ENCODE measurements at regions not wholly inside any gene's neighbourhood (a gene's known extent, or its start where the extent isn't known, plus 50 kb on each side); places are given as distances from the start of the nearest gene placed in this dataset.

DNA sequence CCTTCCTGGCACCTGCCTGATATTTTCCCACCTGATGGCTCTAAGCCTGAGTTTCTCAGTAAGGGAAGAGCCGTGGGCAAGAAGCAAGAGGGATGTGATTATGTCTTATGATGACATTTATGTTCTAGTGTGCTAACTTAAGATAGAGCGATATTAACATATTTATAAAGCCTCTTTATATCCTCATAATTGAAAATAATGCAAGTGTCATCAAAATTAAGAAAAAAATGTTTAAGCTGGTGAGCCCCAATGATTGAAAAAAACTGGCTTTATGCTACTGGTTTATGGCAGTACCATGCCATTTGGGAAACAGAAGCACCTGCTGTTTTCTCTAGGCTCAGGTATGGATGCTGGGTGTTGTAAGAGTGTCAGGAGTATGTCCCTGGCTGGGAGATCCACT lies 431.5 kb upstream of the TPM1 start:
- H3K4me3 ChIP-seq (ENCODE audit: control extremely low read depth in 1 of 5, extremely low read depth in 1 of 5, insufficient read depth in 1 of 5, low read depth in 2 of 5, low read length in 4 of 5), result no peak overlapping the region
- H3K79me2 ChIP-seq (ENCODE audit: control insufficient read depth, insufficient read depth, low read length), result no peaks in the 10 kb centered on the region
- no peak overlapping the region for H2AFZ ChIP-seq (ENCODE audit: insufficient read depth, low read depth, low read length, poor library complexity, severe bottlenecking)
- H3K9me3 Mint-ChIP-seq (ENCODE audit: insufficient read depth), result no peaks in the 10 kb centered on the region
- H3K4me3 Mint-ChIP-seq, result no peak overlapping the region
- peaks cover 28% of the 10 kb centered on the region for H3K27me3 Mint-ChIP-seq
- ChIA-PET POLR2A (no interaction called here), CTCF (no interaction called here)
- no CpG with 5 or more reads among the region's 2 CpGs for WGBS (ENCODE audit: insufficient coverage)
- H4K20me1 ChIP-seq (ENCODE audit: control insufficient read depth, insufficient read depth, low read length, poor library complexity, severe bottlenecking), result no peaks in the 10 kb centered on the region
- H3K27me3 ChIP-seq (replicated peaks in 1 of 4; ENCODE audit: control extremely low read depth in 1 of 4, control insufficient read depth in 3 of 4, insufficient read depth in 4 of 4, low read length in 3 of 4), result peaks cover 0 to 5% (median 0%) of the 10 kb centered on the region in 4 experiments
- H3K9me3 ChIP-seq (ENCODE audit: control extremely low read depth in 1 of 3, control insufficient read depth in 2 of 3, insufficient read depth in 1 of 3, low read length in 2 of 3), result no peaks in the 10 kb centered on the region
- no peaks in the 10 kb centered on the region for H3K36me3 ChIP-seq (replicated peaks in 1 of 2; ENCODE audit: control extremely low read depth in 1 of 2, control insufficient read depth in 1 of 2, extremely low read depth in 1 of 2, insufficient read depth in 2 of 2, low read length in 1 of 2)
- ATAC-seq (ENCODE audit: low read depth) (no peak), DNase-seq (no peak)
- H3K4me1 ChIP-seq (ENCODE audit: control insufficient read depth in 2 of 2, insufficient read depth in 2 of 2, low read length in 2 of 2), result no peaks in the 10 kb centered on the region
- H3K4me2 ChIP-seq (replicated peaks; ENCODE audit: low read depth, low read length, poor library complexity, severe bottlenecking), result no peak overlapping the region
- no peak overlapping the region for H3K27ac Mint-ChIP-seq
- TF ChIP-seq, protein P1, sequence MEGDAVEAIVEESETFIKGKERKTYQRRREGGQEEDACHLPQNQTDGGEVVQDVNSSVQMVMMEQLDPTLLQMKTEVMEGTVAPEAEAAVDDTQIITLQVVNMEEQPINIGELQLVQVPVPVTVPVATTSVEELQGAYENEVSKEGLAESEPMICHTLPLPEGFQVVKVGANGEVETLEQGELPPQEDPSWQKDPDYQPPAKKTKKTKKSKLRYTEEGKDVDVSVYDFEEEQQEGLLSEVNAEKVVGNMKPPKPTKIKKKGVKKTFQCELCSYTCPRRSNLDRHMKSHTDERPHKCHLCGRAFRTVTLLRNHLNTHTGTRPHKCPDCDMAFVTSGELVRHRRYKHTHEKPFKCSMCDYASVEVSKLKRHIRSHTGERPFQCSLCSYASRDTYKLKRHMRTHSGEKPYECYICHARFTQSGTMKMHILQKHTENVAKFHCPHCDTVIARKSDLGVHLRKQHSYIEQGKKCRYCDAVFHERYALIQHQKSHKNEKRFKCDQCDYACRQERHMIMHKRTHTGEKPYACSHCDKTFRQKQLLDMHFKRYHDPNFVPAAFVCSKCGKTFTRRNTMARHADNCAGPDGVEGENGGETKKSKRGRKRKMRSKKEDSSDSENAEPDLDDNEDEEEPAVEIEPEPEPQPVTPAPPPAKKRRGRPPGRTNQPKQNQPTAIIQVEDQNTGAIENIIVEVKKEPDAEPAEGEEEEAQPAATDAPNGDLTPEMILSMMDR (IDR thresholded peaks at IDR 0.05), result no peak
- TF ChIP-seq EZH2 (IDR thresholded peaks at IDR 0.05; ENCODE audit: borderline replicate concordance, insufficient read depth, low read depth, low read length, poor library complexity, severe bottlenecking), result no peak
- no peak overlapping the region for H3K9ac ChIP-seq (ENCODE audit: low read length)
- intact Hi-C loops (cut with micrococcal nuclease), result no loop called here
- H3K27ac ChIP-seq (ENCODE audit: low read length in 2 of 2), result no peak overlapping the region
- H3K4me1 Mint-ChIP-seq, result no peaks in the 10 kb centered on the region

DNA sequence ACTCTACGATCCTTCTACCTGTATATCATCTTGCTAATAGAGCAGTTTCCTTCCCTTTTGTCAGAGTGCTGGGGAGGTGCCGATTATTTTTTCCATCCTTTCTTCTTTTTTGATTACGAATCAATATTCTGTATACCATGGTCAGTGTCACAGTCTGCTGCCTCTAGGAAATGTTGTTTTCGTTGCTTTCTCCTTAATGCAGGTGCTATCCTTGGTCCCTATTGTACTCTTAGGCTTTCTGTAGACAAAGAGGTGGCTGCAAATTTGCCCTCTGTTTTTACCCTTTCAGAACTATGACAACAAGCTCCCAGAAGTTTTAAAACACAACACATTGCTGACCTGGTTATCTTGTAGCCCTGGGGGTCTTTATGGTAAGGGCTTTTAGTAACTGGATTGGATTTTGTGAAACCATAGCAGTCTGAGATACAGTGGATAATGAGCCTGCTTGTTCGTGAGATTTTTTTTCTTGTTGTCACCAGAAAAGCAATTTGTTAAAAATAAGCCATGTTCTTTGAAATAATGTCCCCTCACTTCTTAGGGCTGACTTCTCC lies 430.3 kb upstream of the TPM1 start:
- H3K79me2 ChIP-seq (ENCODE audit: control insufficient read depth, insufficient read depth, low read length), result no peaks in the 10 kb centered on the region
- no peaks in the 10 kb centered on the region for H4K20me1 ChIP-seq (ENCODE audit: control insufficient read depth, insufficient read depth, low read length, poor library complexity, severe bottlenecking)
- WGBS (ENCODE audit: insufficient coverage), result 100% methylated on average over 1 of the region's 5 CpGs
- intact Hi-C loops (cut with micrococcal nuclease), result no loop called here
- no peak overlapping the region for H2AFZ ChIP-seq (ENCODE audit: insufficient read depth, low read depth, low read length, poor library complexity, severe bottlenecking)
- no peak overlapping the region for H3K27ac ChIP-seq (ENCODE audit: low read length in 2 of 2)
- no peak overlapping the region for H3K4me3 Mint-ChIP-seq
- ChIA-PET CTCF (no interaction called here), POLR2A (no interaction called here)
- H3K4me1 Mint-ChIP-seq, result no peaks in the 10 kb centered on the region
- TF ChIP-seq EZH2 (IDR thresholded peaks at IDR 0.05; ENCODE audit: borderline replicate concordance, insufficient read depth, low read depth, low read length, poor library complexity, severe bottlenecking), result no peak
- TF ChIP-seq, protein P1 (IDR thresholded peaks at IDR 0.05), result no peak
- H3K9me3 ChIP-seq (ENCODE audit: control extremely low read depth in 1 of 3, control insufficient read depth in 2 of 3, insufficient read depth in 1 of 3, low read length in 2 of 3), result no peaks in the 10 kb centered on the region
- no peaks in the 10 kb centered on the region for H3K4me1 ChIP-seq (ENCODE audit: control insufficient read depth in 2 of 2, insufficient read depth in 2 of 2, low read length in 2 of 2)
- DNase-seq (no peak), ATAC-seq (ENCODE audit: low read depth) (no peak)
- H3K27me3 Mint-ChIP-seq, result peaks cover 24% of the 10 kb centered on the region
- peaks cover 0 to 5% (median 0%) of the 10 kb centered on the region in 4 experiments for H3K27me3 ChIP-seq (replicated peaks in 1 of 4; ENCODE audit: control extremely low read depth in 1 of 4, control insufficient read depth in 3 of 4, insufficient read depth in 4 of 4, low read length in 3 of 4)
- H3K4me3 ChIP-seq (ENCODE audit: control extremely low read depth in 1 of 5, extremely low read depth in 1 of 5, insufficient read depth in 1 of 5, low read depth in 2 of 5, low read length in 4 of 5), result no peak overlapping the region
- no peak overlapping the region for H3K9ac ChIP-seq (ENCODE audit: low read length)
- H3K36me3 ChIP-seq (replicated peaks in 1 of 2; ENCODE audit: control extremely low read depth in 1 of 2, control insufficient read depth in 1 of 2, extremely low read depth in 1 of 2, insufficient read depth in 2 of 2, low read length in 1 of 2), result no peaks in the 10 kb centered on the region
- no peak overlapping the region for H3K27ac Mint-ChIP-seq
- no peak overlapping the region for H3K4me2 ChIP-seq (replicated peaks; ENCODE audit: low read depth, low read length, poor library complexity, severe bottlenecking)
- H3K9me3 Mint-ChIP-seq (ENCODE audit: insufficient read depth), result no peaks in the 10 kb centered on the region

Data from B cell (primary cell).